ENCODE measurements at regions not wholly inside any gene's neighbourhood (a gene's known extent, or its start where the extent isn't known, plus 50 kb on each side); places are given as distances from the start of the nearest gene placed in this dataset.

DNA sequence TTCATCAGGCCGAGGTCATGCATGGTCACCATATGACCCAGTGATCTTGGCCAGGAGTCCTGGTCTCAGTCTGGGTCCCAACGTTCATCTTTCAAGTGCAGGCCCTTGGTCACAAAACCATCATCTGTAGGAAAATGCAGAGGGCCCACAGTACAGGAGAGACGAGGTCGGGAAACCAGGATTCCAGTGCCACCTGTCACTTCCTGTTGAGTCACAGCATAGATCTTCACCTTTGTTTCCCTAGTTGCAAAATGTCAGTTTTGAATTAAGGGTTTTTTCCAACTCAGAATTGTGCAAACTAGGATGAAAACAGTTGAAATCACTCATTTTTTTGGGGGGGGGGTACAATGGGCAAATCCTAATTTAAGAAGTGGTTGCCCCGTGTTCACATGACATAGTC lies 162.2 kb downstream of the INSIG2 start:
- TF ChIP-seq, protein P1, sequence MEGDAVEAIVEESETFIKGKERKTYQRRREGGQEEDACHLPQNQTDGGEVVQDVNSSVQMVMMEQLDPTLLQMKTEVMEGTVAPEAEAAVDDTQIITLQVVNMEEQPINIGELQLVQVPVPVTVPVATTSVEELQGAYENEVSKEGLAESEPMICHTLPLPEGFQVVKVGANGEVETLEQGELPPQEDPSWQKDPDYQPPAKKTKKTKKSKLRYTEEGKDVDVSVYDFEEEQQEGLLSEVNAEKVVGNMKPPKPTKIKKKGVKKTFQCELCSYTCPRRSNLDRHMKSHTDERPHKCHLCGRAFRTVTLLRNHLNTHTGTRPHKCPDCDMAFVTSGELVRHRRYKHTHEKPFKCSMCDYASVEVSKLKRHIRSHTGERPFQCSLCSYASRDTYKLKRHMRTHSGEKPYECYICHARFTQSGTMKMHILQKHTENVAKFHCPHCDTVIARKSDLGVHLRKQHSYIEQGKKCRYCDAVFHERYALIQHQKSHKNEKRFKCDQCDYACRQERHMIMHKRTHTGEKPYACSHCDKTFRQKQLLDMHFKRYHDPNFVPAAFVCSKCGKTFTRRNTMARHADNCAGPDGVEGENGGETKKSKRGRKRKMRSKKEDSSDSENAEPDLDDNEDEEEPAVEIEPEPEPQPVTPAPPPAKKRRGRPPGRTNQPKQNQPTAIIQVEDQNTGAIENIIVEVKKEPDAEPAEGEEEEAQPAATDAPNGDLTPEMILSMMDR (IDR thresholded peaks at IDR 0.05; ENCODE audit: unreplicated experiment), result no peak
- CTCF ChIA-PET, result interaction anchor here (0.9 kb wide), 1 partner anchor 27 kb away, joined by 3 read pairs; no protein-coding TSS in a partner anchor
- intact Hi-C loops (cut with micrococcal nuclease; ENCODE audit: unreplicated experiment), result no loop called here
- no peak overlapping the region for H3K4me3 Mint-ChIP-seq (ENCODE audit: low read depth, unreplicated experiment)
- H3K36me3 Mint-ChIP-seq (ENCODE audit: insufficient read depth, unreplicated experiment), result no peaks in the 10 kb centered on the region
- DNase-seq, result peak; percentile 16
- peaks cover 20% of the 10 kb centered on the region for H3K4me1 Mint-ChIP-seq (ENCODE audit: low read depth, unreplicated experiment)
- H3K9me3 Mint-ChIP-seq (ENCODE audit: low read depth, unreplicated experiment), result peaks cover 2% of the 10 kb centered on the region
- BruUV-seq (replicated peaks), result no TSS peak
- H3K27me3 Mint-ChIP-seq (ENCODE audit: unreplicated experiment), result no peaks in the 10 kb centered on the region
- H3K27ac Mint-ChIP-seq (ENCODE audit: unreplicated experiment), result peak overlapping the region; percentile 88

DNA sequence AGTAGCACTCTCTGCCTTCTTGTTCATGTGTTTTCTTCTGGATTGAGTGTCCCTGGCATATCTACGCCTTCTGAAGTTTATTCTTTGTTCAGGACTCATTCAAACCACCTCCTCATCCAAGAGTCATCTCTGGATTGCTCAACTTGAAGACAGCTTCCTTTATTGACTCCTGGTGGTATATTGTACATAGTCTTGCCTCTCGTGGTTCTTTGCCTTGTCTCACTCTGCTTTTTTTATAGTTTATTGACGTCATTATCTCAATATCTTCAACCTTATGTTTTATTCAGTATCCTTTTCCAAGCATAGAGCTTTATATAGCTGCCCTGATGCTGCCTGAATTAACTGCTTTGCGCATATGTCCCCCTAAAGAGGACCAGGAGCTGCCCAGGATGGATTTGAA lies 161.7 kb downstream of the INSIG2 start:
- BruUV-seq (replicated peaks), result no TSS peak
- CTCF ChIA-PET, result interaction anchor here (0.9 kb wide), 1 partner anchor 27 kb away, joined by 3 read pairs; no protein-coding TSS in a partner anchor
- H3K4me1 Mint-ChIP-seq (ENCODE audit: low read depth, unreplicated experiment), result peaks cover 20% of the 10 kb centered on the region
- H3K4me3 Mint-ChIP-seq (ENCODE audit: low read depth, unreplicated experiment), result no peak overlapping the region
- no peak for DNase-seq
- peaks cover 2% of the 10 kb centered on the region for H3K9me3 Mint-ChIP-seq (ENCODE audit: low read depth, unreplicated experiment)
- TF ChIP-seq, protein P1 (IDR thresholded peaks at IDR 0.05; ENCODE audit: unreplicated experiment), result no peak
- no peaks in the 10 kb centered on the region for H3K36me3 Mint-ChIP-seq (ENCODE audit: insufficient read depth, unreplicated experiment)
- H3K27ac Mint-ChIP-seq (ENCODE audit: unreplicated experiment), result peak overlapping the region; percentile 88
- intact Hi-C loops (cut with micrococcal nuclease; ENCODE audit: unreplicated experiment), result no loop called here
- H3K27me3 Mint-ChIP-seq (ENCODE audit: unreplicated experiment), result no peaks in the 10 kb centered on the region

DNA sequence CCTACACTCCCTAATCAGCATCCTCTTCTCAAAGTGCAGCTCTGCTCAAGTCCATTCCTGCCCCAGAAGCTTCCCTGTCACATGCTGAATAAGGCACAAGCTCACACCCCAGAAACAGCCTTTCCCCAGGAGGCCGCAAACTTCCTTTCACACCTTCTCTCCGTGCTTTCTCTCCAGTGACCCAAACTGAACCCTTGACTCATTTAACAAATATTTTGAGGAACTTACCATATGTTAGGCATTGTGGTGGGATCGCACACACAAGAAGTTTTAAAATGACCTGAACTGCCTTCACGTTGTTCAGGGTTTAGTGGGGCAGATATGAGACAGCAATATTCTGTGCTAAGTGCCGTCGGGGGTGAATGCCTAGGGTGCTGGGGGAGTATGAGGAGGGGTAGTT lies 161.3 kb downstream of the INSIG2 start:
- BruUV-seq (replicated peaks), result no TSS peak
- peaks cover 2% of the 10 kb centered on the region for H3K9me3 Mint-ChIP-seq (ENCODE audit: low read depth, unreplicated experiment)
- H3K27ac Mint-ChIP-seq (ENCODE audit: unreplicated experiment), result peak overlapping the region; percentile 88
- CTCF ChIA-PET, result no interaction called here
- H3K36me3 Mint-ChIP-seq (ENCODE audit: insufficient read depth, unreplicated experiment), result no peaks in the 10 kb centered on the region
- H3K4me1 Mint-ChIP-seq (ENCODE audit: low read depth, unreplicated experiment), result peaks cover 20% of the 10 kb centered on the region
- peak; percentile 4 for DNase-seq
- TF ChIP-seq, protein P1 (IDR thresholded peaks at IDR 0.05; ENCODE audit: unreplicated experiment), result no peak
- no peak overlapping the region for H3K4me3 Mint-ChIP-seq (ENCODE audit: low read depth, unreplicated experiment)
- no peaks in the 10 kb centered on the region for H3K27me3 Mint-ChIP-seq (ENCODE audit: unreplicated experiment)
- intact Hi-C loops (cut with micrococcal nuclease; ENCODE audit: unreplicated experiment), result no loop called here

DNA sequence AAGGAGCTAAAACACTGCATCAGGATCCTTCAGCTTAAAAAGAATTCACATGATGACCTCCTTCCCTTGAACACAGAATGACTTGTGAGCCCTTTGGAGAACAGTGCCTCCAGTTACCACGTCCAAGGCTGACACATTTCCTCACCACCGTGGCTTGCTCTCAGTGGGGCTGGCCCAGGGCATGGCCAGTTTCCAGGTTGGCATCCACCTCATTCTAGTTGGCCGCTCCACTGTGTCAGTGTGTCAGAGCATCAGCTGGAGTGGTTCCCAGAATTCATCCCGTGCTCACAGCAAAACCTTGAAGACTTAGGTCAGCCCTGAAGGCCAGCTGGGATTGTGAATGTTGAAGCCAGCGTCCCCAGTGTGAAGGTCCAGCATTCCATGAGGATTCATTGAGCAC lies 158.5 kb downstream of the INSIG2 start:
- intact Hi-C loops (cut with micrococcal nuclease; ENCODE audit: unreplicated experiment), result no loop called here
- TF ChIP-seq, protein P1 (IDR thresholded peaks at IDR 0.05; ENCODE audit: unreplicated experiment), result no peak
- peaks cover 2% of the 10 kb centered on the region for H3K9me3 Mint-ChIP-seq (ENCODE audit: low read depth, unreplicated experiment)
- no TSS peak for BruUV-seq (replicated peaks)
- CTCF ChIA-PET, result interaction anchor here (0.6 kb wide), 1 partner anchor 193 kb away, joined by 3 read pairs; no protein-coding TSS in a partner anchor
- no peaks in the 10 kb centered on the region for H3K27me3 Mint-ChIP-seq (ENCODE audit: unreplicated experiment)
- peaks cover 36% of the 10 kb centered on the region for H3K4me1 Mint-ChIP-seq (ENCODE audit: low read depth, unreplicated experiment)
- H3K27ac Mint-ChIP-seq (ENCODE audit: unreplicated experiment), result no peak overlapping the region
- DNase-seq, result no peak
- no peak overlapping the region for H3K4me3 Mint-ChIP-seq (ENCODE audit: low read depth, unreplicated experiment)
- no peaks in the 10 kb centered on the region for H3K36me3 Mint-ChIP-seq (ENCODE audit: insufficient read depth, unreplicated experiment)
